Hippocampal formation (tissue), 2 donors: ENCODE measurements at regions not wholly inside any gene's neighbourhood (a gene's known extent, or its start where the extent isn't known, plus 50 kb on each side); places are given as distances from the start of the nearest gene placed in this dataset.
"Not testable (repeated sequence)": the region's sequence is repeated elsewhere in the genome, so short reads cannot be mapped to it uniquely, and the experiment has no call there.

Source experiments
- DNase-seq, 2 donors: peaks; one replicate each; lab custom pipeline; 2025; lab: John Stamatoyannopoulos, UW

DNA sequence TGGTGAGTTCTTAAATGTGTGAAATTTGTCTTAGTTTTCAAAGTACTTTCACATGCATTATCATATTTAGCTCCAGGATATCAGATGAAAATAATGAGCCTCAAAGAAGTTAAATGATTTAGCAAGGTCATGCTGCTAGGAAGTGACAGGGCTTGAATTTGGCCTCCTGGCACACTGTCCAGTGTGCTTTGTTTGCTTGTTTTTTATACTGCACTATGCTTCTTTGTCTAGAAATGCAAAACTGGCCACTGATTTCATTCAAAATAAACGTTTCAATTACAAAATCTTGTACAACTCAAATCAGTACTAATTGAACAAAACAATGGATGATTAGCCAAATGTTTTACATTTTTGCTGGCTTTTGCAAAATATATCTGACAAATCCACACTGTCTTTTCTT, 583.3 kb upstream of the CBLB start:
- DNase-seq: no peak

DNA sequence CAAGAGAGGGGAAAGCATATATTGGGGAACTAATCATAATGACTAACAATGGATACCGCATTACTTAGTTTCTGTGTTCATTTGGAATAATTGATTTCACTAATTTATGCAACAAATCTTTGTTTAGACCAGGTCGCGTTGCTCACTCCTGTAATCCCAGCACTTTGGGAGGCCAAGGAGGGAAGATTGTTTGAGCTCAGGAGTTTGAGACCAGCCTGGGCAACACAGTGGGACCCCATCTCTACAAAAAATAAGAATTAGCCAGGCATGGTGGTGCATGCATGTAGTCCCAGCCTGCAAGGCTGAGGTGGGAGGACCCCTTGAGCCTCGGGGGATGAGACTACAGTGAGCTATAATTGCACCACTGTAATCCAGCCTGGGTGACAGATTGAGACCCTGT, 585.7 kb upstream of the CBLB start:
- no peak for DNase-seq

DNA sequence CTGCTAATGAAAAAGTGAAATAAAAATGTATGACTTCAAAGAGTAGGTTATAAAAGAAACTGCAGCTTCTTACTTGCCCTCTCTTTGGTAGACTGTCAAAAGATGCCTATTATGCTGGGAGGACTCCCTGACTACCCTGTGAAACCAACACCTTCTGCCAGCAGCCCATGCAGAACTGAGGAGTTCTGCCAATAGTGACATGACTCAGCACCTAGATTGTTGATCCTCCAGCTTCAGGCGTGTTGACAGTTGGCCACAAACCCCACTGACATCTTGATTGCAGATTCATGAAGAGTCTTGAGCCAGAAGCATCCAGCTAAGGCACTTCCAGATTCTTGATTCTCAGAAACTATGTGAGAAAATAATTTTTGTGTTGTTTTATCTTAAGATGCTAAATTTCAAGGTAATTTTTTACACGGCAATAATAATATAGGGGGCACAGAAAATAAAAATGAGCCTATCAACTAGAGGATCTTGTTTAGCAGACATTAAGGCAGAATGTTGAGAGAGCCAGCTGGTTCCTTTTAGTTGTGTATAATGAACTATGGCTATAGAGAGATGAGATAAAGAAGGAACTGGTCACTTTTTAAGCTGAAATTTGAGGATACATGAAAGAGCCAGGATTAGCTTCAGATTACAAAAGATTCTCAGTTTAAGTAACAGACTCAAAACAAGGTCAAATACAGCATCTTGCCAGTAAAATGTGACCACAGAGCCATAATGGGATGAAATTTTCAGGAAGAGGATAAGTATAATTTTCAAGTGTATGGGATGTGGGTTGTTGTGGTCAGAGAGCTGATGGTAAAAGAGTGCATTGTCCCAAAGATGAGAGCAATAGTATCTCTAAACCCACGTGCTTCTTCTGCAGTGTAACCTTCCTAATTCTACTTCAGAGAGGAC, 588.7 kb upstream of the CBLB start:
- peak in 1 of 2 donors; percentile 19 for DNase-seq

DNA sequence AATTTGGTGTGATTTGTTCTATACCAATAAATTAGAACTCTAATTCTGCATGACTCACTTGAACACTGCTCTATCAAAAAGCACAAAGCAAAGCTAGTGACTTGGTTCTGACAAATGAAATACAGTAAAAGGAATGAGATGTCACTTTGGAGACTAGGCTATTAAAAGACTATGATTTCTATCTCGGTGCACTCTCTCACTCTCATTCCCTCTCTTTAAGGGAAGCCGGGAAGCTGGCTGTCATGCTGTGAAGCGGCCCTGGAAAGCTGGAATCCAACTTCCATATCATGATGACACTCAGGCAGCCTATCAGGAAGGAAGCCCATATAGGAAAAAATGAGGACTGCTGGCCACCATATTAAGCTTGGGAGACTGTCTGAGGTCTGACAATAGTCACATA, 590.1 kb upstream of the CBLB start:
- DNase-seq: no peak

DNA sequence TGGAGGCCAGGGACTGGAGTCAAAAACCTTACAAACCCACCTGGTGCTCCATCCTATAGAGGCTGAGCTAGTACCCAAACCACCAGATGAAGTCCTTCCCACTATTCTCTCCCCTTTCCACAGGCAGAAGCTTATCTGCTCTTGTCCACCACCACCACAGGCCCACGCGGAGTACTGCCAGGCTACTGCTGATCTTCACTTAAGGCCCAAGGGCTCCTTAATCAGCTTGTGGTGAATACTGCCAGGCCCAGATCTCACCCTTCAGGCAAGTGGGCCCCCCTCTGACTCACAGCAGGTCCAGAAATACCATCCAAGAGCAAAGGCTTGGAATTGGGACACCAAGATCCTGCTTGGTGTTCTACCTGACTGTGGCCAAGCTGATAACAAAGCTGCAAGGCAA, 598.1 kb upstream of the CBLB start:
- DNase-seq: no peak

DNA sequence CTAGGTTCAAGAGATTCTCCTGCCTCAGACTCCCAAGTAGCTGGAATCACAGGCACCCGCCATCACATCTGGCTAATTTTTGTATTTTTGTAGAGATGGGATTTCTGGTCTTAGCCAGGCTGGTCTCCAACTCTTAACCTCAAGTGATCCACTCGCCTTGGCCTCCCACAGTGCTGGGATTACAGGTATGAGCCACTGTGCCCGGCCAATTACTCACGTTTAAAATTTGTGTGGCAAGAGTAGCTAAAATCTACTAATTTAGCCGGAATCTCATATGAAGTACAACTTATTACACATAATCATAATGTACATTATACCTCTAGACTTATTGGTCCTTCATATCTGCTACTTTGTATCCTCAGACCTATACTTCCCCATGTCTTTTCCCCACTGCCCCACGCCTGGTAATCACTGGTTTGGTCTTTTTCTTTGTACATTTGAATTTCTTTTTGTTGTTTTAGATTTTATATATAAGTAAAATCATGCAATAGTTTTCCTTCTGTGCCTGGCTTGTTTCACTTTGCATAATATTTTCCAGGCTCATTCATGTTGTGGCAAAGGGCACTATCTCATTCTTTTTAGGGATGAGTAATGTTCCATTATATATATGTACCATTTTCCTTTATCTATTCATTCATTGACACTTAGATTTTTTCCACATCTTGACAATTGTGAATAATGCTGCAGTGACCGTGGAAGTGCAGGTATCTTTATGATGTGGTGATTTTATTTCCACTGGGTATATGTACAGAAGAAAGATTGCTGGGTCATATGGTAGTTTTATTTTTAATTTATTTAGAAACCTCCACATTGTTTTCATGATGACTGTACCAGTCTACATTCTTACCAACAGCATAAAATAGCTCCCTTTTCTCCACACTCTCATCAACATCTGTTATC, 605.0 kb upstream of the CBLB start:
- no peak for DNase-seq

DNA sequence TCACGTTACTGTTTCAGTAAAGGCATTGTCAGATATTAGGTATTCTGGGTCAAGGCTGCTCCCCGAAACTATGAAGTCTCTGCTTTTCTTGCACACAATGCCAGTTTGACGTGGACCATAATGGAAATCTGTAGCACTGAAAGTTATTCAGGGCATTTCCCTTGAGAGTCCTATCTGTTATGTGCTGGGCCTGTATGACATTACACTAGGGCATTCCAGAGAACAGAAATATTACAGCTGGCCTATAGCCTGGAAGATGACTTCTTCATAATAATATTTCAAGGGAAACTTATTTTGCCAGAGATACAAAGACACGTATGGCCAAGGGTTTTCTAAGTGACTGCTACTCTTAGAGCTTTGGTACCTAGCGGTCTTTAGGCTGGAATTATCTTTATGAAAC, 613.6 kb upstream of the CBLB start:
- DNase-seq: no peak

DNA sequence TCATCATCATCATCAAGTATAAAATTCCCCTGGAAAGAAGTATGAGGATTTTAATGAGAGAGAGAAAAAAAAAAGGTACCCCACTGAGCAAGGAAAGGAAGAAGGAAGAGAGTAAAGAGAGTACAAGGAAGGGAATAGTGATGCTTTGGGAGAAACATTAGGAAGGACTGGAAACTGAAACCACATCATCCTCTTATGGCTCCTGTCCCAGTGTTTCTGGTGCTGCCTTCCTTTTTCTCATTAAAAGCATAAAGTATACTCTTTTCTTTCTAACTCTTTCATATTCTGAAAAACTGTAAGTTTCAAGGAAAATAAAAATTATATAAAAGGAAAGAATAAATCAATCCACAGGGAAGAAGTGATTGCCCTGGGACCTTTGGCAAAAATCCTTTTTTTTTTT, 616.4 kb upstream of the CBLB start:
- DNase-seq: no peak

DNA sequence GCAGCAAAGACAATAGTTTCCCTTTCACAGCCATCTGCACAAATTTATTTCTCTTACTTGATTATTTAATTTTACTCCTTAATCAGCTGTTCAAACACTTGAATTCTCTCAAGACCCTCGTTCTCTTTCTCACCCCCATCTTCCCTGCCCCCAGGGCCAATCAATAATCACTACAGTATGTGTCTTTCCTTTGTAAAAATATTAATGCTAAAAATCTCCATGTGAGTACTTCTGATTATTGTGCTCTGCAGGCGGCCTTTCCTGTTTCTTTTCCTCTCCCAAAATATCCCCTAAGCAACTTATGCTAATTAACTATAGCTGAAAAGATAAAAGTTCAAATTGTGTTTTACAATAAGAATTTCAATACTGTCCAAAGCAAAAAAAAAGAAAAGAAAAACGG, 617.0 kb upstream of the CBLB start:
- DNase-seq: no peak

DNA sequence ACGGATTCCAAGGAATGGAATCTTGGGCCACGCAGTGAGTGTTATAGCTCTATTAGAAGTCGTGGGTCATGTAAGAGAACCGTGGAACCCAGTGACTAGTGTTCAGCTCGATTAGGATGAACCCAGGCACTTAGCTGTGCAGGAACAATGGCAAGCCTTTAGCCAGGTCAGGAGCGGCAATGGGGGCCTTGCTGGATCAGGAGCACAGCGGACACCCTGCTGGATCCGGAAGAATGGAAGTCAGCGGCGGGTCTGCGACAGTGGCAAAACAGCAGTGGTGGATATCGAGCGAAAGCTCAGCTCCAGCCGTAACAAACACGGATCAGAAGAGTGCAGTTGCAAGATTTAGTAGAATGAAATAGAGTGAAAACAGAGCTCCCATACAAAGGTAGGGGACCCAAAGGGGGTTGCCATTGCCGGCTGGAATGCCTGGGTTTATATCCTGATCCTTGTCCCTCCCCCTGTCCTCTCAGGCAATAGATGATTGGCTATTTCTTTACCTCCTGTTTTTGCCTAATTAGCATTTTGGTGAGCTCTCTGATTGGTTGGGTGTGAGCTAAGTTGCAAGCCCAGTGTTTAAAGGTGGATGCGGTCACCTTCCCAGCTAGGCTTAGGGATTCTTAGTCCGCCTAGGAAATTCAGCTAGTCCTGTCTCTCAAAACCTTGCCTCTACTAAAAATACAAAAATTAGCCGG, 618.3 kb upstream of the CBLB start:
- DNase-seq: not testable (repeated sequence)

DNA sequence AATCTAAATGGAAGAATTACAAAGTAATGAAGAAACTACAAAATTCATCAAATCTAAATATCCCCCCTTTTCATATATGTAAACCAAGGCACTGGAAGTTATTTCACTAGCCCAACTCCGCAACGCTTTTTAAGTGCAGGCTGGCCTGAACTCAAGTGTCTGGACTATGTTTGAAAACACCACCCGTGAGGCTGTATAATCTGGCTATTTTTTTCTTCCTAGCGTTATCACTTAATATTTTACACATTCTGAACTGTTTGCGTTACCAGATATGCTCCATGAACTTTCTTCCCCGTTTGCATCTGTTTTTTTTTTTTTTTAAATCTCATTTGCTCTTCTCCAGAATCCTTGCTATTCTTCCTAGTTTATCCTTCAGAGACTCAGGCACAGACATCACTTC, 619.5 kb upstream of the CBLB start:
- no peak for DNase-seq

DNA sequence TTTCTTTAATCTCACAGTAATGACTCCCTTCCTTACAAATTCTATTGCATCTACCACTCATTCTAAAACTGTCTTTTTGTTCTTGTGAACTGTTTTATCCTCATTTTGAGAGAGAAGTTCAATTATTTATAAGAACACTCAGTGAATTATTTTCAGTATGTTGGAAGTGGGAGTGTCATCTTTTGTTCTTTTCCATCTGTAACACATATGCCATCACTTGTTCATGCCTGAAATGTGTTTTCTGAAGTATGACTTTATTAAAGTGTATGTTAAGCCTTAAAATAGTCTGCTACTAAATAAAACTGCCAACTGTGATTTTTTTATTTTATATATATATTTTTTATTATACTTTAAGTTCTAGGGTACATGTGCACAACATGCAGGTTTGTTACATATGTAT, 623.0 kb upstream of the CBLB start:
- no peak for DNase-seq

DNA sequence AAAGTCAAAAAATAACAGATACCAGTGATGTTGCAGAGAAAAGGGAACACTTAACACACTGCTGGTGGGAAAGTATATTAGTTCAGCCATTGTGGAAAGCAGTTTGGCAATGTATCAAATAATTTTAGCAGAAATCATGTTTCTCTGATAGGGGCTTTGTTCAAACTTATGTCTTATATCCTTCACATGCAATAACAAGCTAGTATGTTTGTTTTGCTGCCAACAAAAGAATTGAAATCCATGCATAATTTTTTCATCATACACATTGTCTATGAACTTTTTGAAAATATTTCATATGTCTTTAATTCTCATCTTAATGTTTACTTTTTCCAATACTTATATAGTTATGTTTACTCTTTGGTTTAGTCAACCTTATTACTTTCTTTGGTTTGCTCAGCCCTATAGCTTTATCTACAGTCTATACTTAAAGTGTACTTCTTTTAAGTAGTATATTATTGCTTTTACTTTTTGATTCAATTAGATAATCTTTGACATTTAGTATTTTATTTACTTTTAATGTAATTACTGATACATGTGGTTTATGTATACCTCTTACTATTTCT, 639.6 kb upstream of the CBLB start:
- DNase-seq: no peak

DNA sequence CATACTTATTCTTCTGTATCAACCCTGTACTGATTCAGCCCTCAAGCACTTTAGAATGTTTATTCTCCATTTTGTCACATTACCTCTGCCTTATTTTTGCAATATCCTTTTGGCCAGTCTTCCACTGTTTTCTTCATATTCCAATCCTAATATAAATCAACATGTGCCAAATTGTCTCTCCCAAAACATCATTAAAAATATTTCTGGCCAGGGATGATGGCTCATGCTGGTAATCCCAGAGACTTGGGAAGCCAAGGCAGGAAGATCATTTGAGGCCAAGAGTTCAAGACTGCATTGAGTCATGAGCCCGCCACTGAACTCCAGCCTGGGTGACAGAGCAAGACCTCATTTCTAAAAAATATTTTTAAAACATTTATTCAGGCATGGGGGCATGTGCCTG, 641.4 kb upstream of the CBLB start:
- no peak for DNase-seq

DNA sequence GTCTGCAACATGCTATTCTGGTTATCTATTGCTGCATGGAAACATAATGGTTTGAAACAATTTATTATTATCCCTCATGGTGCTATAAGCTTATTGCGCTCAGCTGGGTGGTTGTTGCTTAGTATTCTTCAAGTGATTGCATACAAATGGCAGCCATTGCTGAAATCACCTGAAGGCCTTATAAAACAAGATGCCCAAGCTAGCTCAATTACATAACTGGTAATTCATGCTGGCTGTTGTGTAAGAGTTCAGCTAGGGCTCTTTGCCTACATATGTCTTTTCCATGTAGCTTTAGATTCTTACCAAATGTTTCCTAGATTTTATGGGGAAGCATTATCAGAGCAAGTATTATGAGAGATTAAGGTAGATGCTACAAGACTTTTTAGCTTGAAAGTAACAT, 644.0 kb upstream of the CBLB start:
- DNase-seq: no peak

DNA sequence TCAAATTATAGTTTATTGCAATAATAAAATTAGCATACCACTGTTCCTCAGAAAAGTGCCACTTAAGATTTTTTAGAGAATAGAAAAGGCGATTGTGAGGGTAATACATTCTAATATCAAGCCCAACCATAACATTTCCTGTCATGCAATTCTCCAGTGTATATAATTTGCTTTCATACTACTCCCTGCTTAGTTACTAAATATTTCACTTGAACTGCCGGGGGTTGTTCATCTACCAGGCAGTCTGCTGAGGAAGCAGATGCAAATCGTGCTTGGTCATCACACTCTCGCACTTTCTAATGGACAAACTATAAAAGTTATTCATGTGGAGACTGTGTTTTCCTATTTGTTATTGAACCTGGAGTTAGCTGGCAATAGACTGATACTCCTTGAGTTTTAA, 645.6 kb upstream of the CBLB start:
- DNase-seq: no peak

DNA sequence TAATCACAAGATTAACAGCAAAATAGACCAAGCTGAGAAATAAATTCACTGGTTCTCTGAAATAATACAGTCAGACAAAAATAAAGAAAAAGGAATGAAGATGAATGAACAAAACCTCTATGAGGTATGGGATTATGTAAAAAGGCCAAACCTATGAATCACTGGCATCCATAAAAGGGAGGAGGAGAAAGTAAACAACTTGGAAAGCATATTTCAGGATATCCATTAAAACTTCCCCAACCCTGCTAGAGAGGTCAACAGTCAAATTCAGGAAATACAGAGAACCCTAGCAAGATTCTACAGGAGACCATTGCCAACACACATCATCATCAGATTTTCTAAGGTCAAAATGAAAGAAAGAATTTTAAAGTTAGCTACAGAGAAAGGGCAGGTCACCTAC, 649.7 kb upstream of the CBLB start:
- no peak for DNase-seq

DNA sequence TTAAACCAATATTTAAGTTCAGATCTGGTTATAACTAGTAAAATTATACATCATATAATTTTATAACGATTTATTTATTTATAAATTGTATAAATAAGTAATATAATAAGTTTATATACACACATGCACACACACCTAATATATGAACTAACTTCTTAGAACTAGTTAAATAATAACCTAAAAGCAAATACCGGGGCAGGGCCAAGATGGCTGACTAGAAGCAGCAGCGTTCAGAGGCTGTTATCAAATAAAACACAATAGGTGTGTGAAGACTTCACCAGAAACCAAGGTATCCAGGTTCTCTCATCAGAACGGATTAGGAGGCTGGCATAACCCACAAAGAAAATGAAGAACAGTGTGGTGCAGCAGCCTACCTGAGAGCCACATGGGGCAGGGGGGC, 653.6 kb upstream of the CBLB start:
- DNase-seq: no peak

DNA sequence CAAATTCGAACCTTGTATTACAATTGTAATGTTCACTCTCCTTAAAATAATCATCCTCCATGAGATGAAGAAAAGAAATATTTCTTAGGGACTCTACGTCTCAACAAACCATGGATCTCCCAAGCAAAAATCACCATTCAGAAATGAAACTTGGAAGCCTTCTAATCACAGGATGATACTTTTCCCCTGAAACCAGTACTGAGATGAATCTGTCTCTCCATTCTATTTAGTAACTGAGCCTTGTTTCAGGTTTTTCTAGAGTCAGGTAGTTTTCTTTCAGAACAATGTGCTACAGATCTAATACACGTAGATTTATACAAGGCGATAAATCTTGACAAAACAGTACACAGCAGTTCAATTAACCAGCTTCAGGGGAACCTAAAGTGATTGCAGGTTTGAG, 660.1 kb upstream of the CBLB start:
- DNase-seq: no peak

DNA sequence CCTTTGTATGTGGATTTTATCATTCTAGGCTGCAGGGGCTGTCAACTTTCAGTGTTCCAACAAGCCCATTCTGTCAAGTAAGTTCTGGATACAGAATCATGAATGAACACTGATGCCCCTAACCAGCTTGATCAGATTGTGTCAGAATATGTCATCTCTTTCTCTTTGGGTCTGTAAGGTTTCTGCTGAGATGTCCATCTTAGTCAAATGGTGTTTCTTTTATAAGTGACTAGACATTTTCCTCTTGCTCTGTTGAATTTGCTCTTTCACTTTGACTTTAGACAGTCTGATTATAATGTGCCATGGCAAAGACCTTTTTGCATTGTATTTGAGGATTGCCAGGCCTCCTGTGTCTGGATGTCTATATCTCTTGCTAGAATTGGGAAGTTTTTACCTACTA, 660.9 kb upstream of the CBLB start:
- no peak for DNase-seq

DNA sequence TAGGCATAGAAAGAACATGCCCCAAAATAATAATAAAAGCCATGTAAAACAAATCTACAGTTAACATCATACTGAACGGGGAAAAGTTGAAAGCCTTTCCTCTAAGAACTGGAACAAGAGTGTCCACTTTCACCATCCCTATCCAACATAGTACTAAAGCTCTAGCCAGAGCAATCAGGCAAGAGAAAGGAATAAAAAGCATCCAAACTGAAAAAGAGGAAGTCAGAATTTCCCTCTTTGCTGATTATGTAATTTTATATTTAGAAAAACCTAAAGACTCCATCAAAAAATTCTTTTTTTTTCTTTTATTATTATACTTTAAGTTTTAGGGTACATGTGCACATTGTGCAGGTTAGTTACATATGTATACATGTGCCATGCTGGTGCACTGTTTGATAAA, 661.6 kb upstream of the CBLB start:
- DNase-seq: no peak

DNA sequence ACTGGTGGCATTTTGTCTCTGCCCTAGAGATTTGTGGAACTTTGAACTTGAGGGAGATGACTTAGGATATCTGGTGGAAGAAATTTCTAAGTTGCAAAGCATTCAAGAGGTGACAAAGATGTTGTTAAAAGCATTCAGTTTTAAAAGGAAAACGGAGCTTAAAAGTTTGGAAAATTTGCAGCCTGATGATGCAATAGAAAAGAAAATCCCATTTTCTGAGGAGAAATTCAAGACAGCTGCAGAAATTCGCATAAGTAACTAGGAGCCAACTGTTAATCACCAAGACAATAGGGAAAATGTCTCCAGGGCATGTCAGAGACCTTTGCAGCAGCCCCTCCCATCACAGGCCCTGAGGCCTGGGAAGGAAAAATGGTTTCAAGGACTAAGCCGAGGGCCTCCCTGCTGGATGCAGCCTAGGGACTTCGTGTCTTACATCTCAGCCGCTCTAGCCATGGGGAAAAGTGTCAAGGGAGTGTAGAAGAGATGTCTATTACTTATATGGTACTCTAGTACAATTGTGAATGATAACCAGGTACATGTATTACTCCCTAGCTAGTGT, 663.0 kb upstream of the CBLB start:
- DNase-seq: not testable (repeated sequence)
